Fibroblast of skin of right quadriceps (primary cell): ENCODE measurements at regions not wholly inside any gene's neighbourhood (a gene's known extent, or its start where the extent isn't known, plus 50 kb on each side); places are given as distances from the start of the nearest gene placed in this dataset.

Experiments
- DNase-seq: peaks from one replicate; pipeline ENCODE4 v3.0.0-alpha.2; 2013

- no peak for DNase-seq
Measured at GRCh38 chr7:35384761-35385700, 131.1 kb upstream of the TBX20 start.

- DNase-seq: no peak
Measured at GRCh38 chr7:35380739-35381224, 126.9 kb upstream of the TBX20 start.

- no peak for DNase-seq
Measured at GRCh38 chr7:35379481-35379880, 125.6 kb upstream of the TBX20 start.

- no peak for DNase-seq
Measured at GRCh38 chr7:35375516-35375915, 121.6 kb upstream of the TBX20 start.

- DNase-seq: no peak
Measured at GRCh38 chr7:35374858-35375257, 121.0 kb upstream of the TBX20 start.

- no peak for DNase-seq
Measured at GRCh38 chr7:35371221-35371620, 117.3 kb upstream of the TBX20 start.

- no peak for DNase-seq
Measured at GRCh38 chr7:35370687-35371086, 116.8 kb upstream of the TBX20 start.

GRCh38 chr7:35366167-35367155 lies 112.6 kb upstream of the TBX20 start:
- no peak for DNase-seq

GRCh38 chr7:35365523-35365922 lies 111.6 kb upstream of the TBX20 start:
- DNase-seq: no peak

- DNase-seq: no peak
Measured at GRCh38 chr7:35362341-35362740, 108.4 kb upstream of the TBX20 start.

- DNase-seq: no peak
Measured at GRCh38 chr7:35359423-35359822, 105.5 kb upstream of the TBX20 start.

GRCh38 chr7:35356495-35356894 lies 102.6 kb upstream of the TBX20 start:
- no peak for DNase-seq

- no peak for DNase-seq
Measured at GRCh38 chr7:35355911-35356310, 102.0 kb upstream of the TBX20 start.

GRCh38 chr7:35355199-35355598 lies 101.3 kb upstream of the TBX20 start:
- no peak for DNase-seq

GRCh38 chr7:35353481-35353880 lies 99.6 kb upstream of the TBX20 start:
- DNase-seq: no peak

GRCh38 chr7:35351466-35351865 lies 97.6 kb upstream of the TBX20 start:
- no peak for DNase-seq

GRCh38 chr7:35348611-35349400 lies 94.9 kb upstream of the TBX20 start:
- DNase-seq: no peak

GRCh38 chr7:35342786-35343185 lies 88.9 kb upstream of the TBX20 start:
- no peak for DNase-seq

GRCh38 chr7:35339811-35340210 lies 85.9 kb upstream of the TBX20 start:
- DNase-seq: no peak

- no peak for DNase-seq
Measured at GRCh38 chr7:35336444-35336843, 82.5 kb upstream of the TBX20 start.

GRCh38 chr7:35334506-35334905 lies 80.6 kb upstream of the TBX20 start:
- no peak for DNase-seq

GRCh38 chr7:35333265-35333664 lies 79.4 kb upstream of the TBX20 start:
- no peak for DNase-seq
